HepG2 (cell line): ENCODE measurements at regions not wholly inside any gene's neighbourhood (a gene's known extent, or its start where the extent isn't known, plus 50 kb on each side); places are given as distances from the start of the nearest gene placed in this dataset.
A peak's percentile ranks its signal among the peaks of the same experiment; 100 is the strongest.

ENCODE experiments used
- CBX5 ChIP-seq: sonication (generic); formaldehyde crosslinking; IDR thresholded peaks from 2 replicates; pipeline ENCODE4 v1.4.0; 2020; ENCODE audit warnings: missing genetic modification reagents, borderline replicate concordance
- EED ChIP-seq: sonication (generic); formaldehyde crosslinking; IDR thresholded peaks from 2 replicates; pipeline ENCODE4 v1.5.0; 2020; ENCODE audit warnings: mild to moderate bottlenecking, missing genetic modification reagents
- EZH2 ChIP-seq: conservative IDR thresholded peaks from 2 replicates; pipeline ENCODE4 v1.6.1; 2012; ENCODE audit warnings: mild to moderate bottlenecking, low read depth, low read length, moderate library complexity
- GPN1 ChIP-seq: sonication (generic); formaldehyde crosslinking; IDR thresholded peaks from 2 replicates; pipeline ENCODE4 v1.5.1; 2020; ENCODE audit warnings: missing genetic modification reagents, borderline replicate concordance
- HMGA1 ChIP-seq: sonication (generic); formaldehyde crosslinking; conservative IDR thresholded peaks from 2 replicates; pipeline ENCODE4 v1.4.0; 2020; ENCODE audit warnings: missing genetic modification reagents
- MAFG ChIP-seq: sonication (generic); formaldehyde crosslinking; IDR thresholded peaks from 2 replicates; pipeline ENCODE4 v1.5.1; 2020; ENCODE audit warnings: mild to moderate bottlenecking, missing genetic modification reagents
- NCOA1 ChIP-seq: sonication (generic); formaldehyde crosslinking; IDR thresholded peaks from 2 replicates; pipeline ENCODE4 v1.9.0; 2021; ENCODE audit warnings: missing genetic modification reagents
- NFRKB ChIP-seq: fragments of 450-650 bp; IDR thresholded peaks from 2 replicates; pipeline ENCODE4 v1.6.1; 2017
- SNAI1 ChIP-seq: sonication (generic); formaldehyde crosslinking; IDR thresholded peaks from 2 replicates; pipeline ENCODE4 v1.5.0; 2020; ENCODE audit warnings: mild to moderate bottlenecking, missing genetic modification reagents, borderline replicate concordance
- SP5 ChIP-seq: IDR thresholded peaks from 2 replicates; pipeline ENCODE4 v1.6.1; 2016; ENCODE audit warnings: low read depth, borderline replicate concordance
- TCF7L2 ChIP-seq: IDR thresholded peaks from 2 replicates; pipeline ENCODE4 v1.6.1; 2011; ENCODE audit warnings: mild to moderate bottlenecking, low read depth, low read length, moderate library complexity
- ZFP36L2 ChIP-seq: sonication (generic); formaldehyde crosslinking; IDR thresholded peaks from 2 replicates; pipeline ENCODE4 v1.4.0; 2020; ENCODE audit warnings: missing genetic modification reagents
- ZNF552 ChIP-seq: sonication (generic); formaldehyde crosslinking; IDR thresholded peaks from 2 replicates; pipeline ENCODE4 v1.9.0; 2022; ENCODE audit warnings: missing genetic modification reagents, mild to moderate bottlenecking, borderline replicate concordance
- ZNF589 ChIP-seq: sonication (generic); formaldehyde crosslinking; conservative IDR thresholded peaks from 2 replicates; pipeline ENCODE4 v1.8.0; 2022; ENCODE audit warnings: mild to moderate bottlenecking, moderate library complexity, missing genetic modification reagents
- ZNF713 ChIP-seq: sonication (generic); formaldehyde crosslinking; IDR thresholded peaks from 2 replicates; pipeline ENCODE4 v1.4.0; 2020; ENCODE audit warnings: mild to moderate bottlenecking, missing genetic modification reagents
- ZNF841 ChIP-seq: sonication (generic); formaldehyde crosslinking; IDR thresholded peaks from 2 replicates; pipeline ENCODE4 v1.8.1; 2023; ENCODE audit warnings: missing genetic modification reagents, borderline replicate concordance
- ZSCAN31 ChIP-seq: sonication (generic); formaldehyde crosslinking; IDR thresholded peaks from 2 replicates; pipeline ENCODE4 v1.5.0; 2020; ENCODE audit warnings: low read depth, mild to moderate bottlenecking, missing genetic modification reagents
- TF ChIP-seq, protein P1 (sequence below): sonication (generic); formaldehyde crosslinking; conservative IDR thresholded peaks from 2 replicates; pipeline ENCODE4 v1.4.0; 2020; ENCODE audit warnings: mild to moderate bottlenecking, missing genetic modification reagents, moderate library complexity
- TF ChIP-seq, protein P2 (sequence below): sonication (generic); formaldehyde crosslinking; conservative IDR thresholded peaks from 2 replicates; pipeline ENCODE4 v1.4.0; 2020; ENCODE audit warnings: missing genetic modification reagents
- TF ChIP-seq, protein P3 (sequence below): sonication (generic); formaldehyde crosslinking; IDR thresholded peaks from 2 replicates; pipeline ENCODE4 v1.5.1; 2020; ENCODE audit warnings: mild to moderate bottlenecking, missing genetic modification reagents, borderline replicate concordance

DNA sequence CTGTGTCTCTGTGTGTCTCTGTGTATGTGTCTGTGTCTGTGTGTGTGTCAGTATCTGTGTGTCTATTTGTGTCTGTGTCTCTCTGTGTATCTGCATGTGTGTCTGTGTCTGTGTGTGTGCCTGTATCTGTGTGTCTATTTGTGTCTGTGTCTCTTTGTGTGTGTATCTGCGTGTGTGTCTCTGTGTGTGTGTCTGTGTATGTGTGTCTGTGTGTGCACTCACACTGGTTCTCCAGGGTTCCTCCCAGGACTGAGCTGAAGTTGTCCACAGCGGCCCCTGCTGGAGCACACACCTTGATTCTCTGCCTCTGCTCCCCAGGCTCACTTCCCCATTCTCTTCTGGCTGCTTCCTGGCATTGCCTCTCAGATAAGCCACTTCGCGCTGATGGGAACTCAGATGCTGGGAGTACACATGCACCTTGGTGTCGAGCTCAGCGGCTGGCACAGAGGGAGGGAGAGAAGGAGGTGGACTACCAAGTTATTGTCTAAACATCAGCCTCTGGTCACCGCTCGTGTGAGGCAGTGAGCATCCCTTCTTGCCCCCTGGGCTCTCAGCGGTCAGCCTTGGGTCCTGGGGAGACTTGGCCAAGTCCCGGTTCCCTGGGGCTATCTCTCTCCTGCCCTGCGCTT lies 104.9 kb upstream of the NXT1 start (continued):
- TF ChIP-seq, protein P1, sequence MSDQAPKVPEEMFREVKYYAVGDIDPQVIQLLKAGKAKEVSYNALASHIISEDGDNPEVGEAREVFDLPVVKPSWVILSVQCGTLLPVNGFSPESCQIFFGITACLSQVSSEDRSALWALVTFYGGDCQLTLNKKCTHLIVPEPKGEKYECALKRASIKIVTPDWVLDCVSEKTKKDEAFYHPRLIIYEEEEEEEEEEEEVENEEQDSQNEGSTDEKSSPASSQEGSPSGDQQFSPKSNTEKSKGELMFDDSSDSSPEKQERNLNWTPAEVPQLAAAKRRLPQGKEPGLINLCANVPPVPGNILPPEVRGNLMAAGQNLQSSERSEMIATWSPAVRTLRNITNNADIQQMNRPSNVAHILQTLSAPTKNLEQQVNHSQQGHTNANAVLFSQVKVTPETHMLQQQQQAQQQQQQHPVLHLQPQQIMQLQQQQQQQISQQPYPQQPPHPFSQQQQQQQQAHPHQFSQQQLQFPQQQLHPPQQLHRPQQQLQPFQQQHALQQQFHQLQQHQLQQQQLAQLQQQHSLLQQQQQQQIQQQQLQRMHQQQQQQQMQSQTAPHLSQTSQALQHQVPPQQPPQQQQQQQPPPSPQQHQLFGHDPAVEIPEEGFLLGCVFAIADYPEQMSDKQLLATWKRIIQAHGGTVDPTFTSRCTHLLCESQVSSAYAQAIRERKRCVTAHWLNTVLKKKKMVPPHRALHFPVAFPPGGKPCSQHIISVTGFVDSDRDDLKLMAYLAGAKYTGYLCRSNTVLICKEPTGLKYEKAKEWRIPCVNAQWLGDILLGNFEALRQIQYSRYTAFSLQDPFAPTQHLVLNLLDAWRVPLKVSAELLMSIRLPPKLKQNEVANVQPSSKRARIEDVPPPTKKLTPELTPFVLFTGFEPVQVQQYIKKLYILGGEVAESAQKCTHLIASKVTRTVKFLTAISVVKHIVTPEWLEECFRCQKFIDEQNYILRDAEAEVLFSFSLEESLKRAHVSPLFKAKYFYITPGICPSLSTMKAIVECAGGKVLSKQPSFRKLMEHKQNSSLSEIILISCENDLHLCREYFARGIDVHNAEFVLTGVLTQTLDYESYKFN (CRISPR knock-in tag) = no peak
- peak; percentile 21; the same call in 1 of the 2 replicates for TF ChIP-seq CBX5 (CRISPR knock-in tag)
- no peak for TF ChIP-seq NCOA1 (CRISPR knock-in tag)
- TF ChIP-seq SP5 = no peak
- no peak for TF ChIP-seq ZSCAN31 (CRISPR knock-in tag)
- no peak for TF ChIP-seq ZNF841 (CRISPR knock-in tag)
- TF ChIP-seq MAFG = no peak
- no peak for TF ChIP-seq TCF7L2
- TF ChIP-seq ZFP36L2 (CRISPR knock-in tag) = no peak
- no peak for TF ChIP-seq ZNF713 (CRISPR knock-in tag)
- no peak for TF ChIP-seq EZH2
- TF ChIP-seq GPN1 = no peak
- no peak for TF ChIP-seq ZNF552 (CRISPR knock-in tag)
- TF ChIP-seq, protein P2, sequence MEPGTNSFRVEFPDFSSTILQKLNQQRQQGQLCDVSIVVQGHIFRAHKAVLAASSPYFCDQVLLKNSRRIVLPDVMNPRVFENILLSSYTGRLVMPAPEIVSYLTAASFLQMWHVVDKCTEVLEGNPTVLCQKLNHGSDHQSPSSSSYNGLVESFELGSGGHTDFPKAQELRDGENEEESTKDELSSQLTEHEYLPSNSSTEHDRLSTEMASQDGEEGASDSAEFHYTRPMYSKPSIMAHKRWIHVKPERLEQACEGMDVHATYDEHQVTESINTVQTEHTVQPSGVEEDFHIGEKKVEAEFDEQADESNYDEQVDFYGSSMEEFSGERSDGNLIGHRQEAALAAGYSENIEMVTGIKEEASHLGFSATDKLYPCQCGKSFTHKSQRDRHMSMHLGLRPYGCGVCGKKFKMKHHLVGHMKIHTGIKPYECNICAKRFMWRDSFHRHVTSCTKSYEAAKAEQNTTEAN (CRISPR knock-in tag) = no peak
- TF ChIP-seq NFRKB = peak; percentile 25; the same call in 1 of the 2 replicates
- no peak for TF ChIP-seq HMGA1 (CRISPR knock-in tag)
- TF ChIP-seq, protein P3, sequence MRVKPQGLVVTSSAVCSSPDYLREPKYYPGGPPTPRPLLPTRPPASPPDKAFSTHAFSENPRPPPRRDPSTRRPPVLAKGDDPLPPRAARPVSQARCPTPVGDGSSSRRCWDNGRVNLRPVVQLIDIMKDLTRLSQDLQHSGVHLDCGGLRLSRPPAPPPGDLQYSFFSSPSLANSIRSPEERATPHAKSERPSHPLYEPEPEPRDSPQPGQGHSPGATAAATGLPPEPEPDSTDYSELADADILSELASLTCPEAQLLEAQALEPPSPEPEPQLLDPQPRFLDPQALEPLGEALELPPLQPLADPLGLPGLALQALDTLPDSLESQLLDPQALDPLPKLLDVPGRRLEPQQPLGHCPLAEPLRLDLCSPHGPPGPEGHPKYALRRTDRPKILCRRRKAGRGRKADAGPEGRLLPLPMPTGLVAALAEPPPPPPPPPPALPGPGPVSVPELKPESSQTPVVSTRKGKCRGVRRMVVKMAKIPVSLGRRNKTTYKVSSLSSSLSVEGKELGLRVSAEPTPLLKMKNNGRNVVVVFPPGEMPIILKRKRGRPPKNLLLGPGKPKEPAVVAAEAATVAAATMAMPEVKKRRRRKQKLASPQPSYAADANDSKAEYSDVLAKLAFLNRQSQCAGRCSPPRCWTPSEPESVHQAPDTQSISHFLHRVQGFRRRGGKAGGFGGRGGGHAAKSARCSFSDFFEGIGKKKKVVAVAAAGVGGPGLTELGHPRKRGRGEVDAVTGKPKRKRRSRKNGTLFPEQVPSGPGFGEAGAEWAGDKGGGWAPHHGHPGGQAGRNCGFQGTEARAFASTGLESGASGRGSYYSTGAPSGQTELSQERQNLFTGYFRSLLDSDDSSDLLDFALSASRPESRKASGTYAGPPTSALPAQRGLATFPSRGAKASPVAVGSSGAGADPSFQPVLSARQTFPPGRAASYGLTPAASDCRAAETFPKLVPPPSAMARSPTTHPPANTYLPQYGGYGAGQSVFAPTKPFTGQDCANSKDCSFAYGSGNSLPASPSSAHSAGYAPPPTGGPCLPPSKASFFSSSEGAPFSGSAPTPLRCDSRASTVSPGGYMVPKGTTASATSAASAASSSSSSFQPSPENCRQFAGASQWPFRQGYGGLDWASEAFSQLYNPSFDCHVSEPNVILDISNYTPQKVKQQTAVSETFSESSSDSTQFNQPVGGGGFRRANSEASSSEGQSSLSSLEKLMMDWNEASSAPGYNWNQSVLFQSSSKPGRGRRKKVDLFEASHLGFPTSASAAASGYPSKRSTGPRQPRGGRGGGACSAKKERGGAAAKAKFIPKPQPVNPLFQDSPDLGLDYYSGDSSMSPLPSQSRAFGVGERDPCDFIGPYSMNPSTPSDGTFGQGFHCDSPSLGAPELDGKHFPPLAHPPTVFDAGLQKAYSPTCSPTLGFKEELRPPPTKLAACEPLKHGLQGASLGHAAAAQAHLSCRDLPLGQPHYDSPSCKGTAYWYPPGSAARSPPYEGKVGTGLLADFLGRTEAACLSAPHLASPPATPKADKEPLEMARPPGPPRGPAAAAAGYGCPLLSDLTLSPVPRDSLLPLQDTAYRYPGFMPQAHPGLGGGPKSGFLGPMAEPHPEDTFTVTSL (CRISPR knock-in tag) = no peak
- TF ChIP-seq ZNF589 (CRISPR knock-in tag) = no peak
- 0 out of 2 replicates have a peak, but pooled peaks have one; percentile 18 for TF ChIP-seq EED (CRISPR knock-in tag)
- no peak for TF ChIP-seq SNAI1 (CRISPR knock-in tag)
